Mesenchymal stem cell (in vitro differentiated cells and primary cell): ENCODE measurements at regions not wholly inside any gene's neighbourhood (a gene's known extent, or its start where the extent isn't known, plus 50 kb on each side); places are given as distances from the start of the nearest gene placed in this dataset.

Source experiments
- DNase-seq: peaks from one replicate; pipeline ENCODE4 v3.0.0-alpha.2; 2013
- H2AFZ ChIP-seq: one replicate; pipeline ENCODE4 v1.6.1; 2013; ENCODE audit warnings: low read depth, mild to moderate bottlenecking, control low read depth, inconsistent platforms, low read length, moderate library complexity
- H2AK5ac ChIP-seq: 2 replicates; pipeline ENCODE4 v1.6.1; 2013; ENCODE audit warnings: low read length, moderate library complexity, mild to moderate bottlenecking, inconsistent platforms; ENCODE audit not compliant: severe bottlenecking
- H2BK120ac ChIP-seq: one replicate; pipeline ENCODE4 v1.6.1; 2013; ENCODE audit warnings: low read depth, mild to moderate bottlenecking, inconsistent platforms, low read length, moderate library complexity
- H2BK12ac ChIP-seq, 2 experiments: one replicate each; pipeline ENCODE4 v1.6.1; 2013; ENCODE audit warnings: inconsistent platforms in 2 of 2, low read length in 2 of 2, mild to moderate bottlenecking in 2 of 2, moderate library complexity in 2 of 2, control low read depth in 1 of 2
- H2BK15ac ChIP-seq: one replicate; pipeline ENCODE4 v1.6.1; 2013; ENCODE audit warnings: mild to moderate bottlenecking, low read depth, inconsistent platforms; ENCODE audit not compliant: poor library complexity, severe bottlenecking
- H2BK5ac ChIP-seq: 2 replicates; pipeline ENCODE4 v1.6.1; 2013; ENCODE audit warnings: low read depth, mild to moderate bottlenecking, low read length, control low read depth, inconsistent platforms; ENCODE audit not compliant: poor library complexity, severe bottlenecking
- H3K14ac ChIP-seq, 2 experiments: one replicate each; pipeline ENCODE4 v1.6.1; 2013; ENCODE audit warnings: inconsistent platforms in 2 of 2, low read length in 2 of 2, control low read depth in 1 of 2, mild to moderate bottlenecking in 1 of 2, moderate library complexity in 1 of 2
- H3K18ac ChIP-seq, 2 experiments: one replicate each; pipeline ENCODE4 v1.6.1; 2013; ENCODE audit warnings: inconsistent platforms in 2 of 2, low read length in 2 of 2, control low read depth in 1 of 2, low read depth in 1 of 2, mild to moderate bottlenecking in 1 of 2
- H3K23ac ChIP-seq, 2 experiments: one replicate each; pipeline ENCODE4 v1.6.1; 2013; ENCODE audit warnings: inconsistent platforms in 2 of 2, low read length in 2 of 2, mild to moderate bottlenecking in 2 of 2, moderate library complexity in 2 of 2, control low read depth in 1 of 2
- H3K27ac ChIP-seq: 2 replicates; pipeline ENCODE4 v1.5.1; 2013; ENCODE audit warnings: mild to moderate bottlenecking, moderate library complexity, low read length, control low read depth, inconsistent platforms; ENCODE audit not compliant: poor library complexity, severe bottlenecking
- H3K27me3 ChIP-seq, 2 experiments: 2 replicates each; pipeline versions ENCODE4 v1.6.1 to v1.7.0; 2013; ENCODE audit warnings: low read length in 2 of 2, mild to moderate bottlenecking in 2 of 2, moderate library complexity in 2 of 2, control low read depth in 1 of 2, inconsistent platforms in 1 of 2; ENCODE audit not compliant: control insufficient read depth in 1 of 2, insufficient read depth in 1 of 2
- H3K36me3 ChIP-seq, 2 experiments: 2 replicates each; pipeline versions ENCODE4 v1.6.1 to v1.7.0; 2013; ENCODE audit warnings: low read length in 2 of 2, control low read depth in 1 of 2, inconsistent platforms in 1 of 2, low read depth in 1 of 2, mild to moderate bottlenecking in 1 of 2; ENCODE audit not compliant: insufficient read depth in 2 of 2, control insufficient read depth in 1 of 2
- H3K4ac ChIP-seq, 2 experiments: one replicate each; pipeline ENCODE4 v1.6.1; 2013; ENCODE audit warnings: inconsistent platforms in 2 of 2, low read length in 2 of 2, mild to moderate bottlenecking in 2 of 2, moderate library complexity in 2 of 2, control low read depth in 1 of 2, low read depth in 1 of 2
- H3K4me1 ChIP-seq: 2 replicates; pipeline ENCODE4 v1.6.1; 2013; ENCODE audit warnings: low read depth, low read length, control low read depth; ENCODE audit not compliant: control insufficient read depth, insufficient read depth
- H3K4me2 ChIP-seq: 2 replicates; pipeline ENCODE4 v1.6.1; 2013; ENCODE audit warnings: low read length, mild to moderate bottlenecking, inconsistent platforms; ENCODE audit not compliant: poor library complexity, severe bottlenecking
- H3K4me3 ChIP-seq, 2 experiments: 2 replicates each; pipeline versions ENCODE4 v1.5.1 to v1.7.0; 2013; ENCODE audit warnings: low read length in 2 of 2, mild to moderate bottlenecking in 2 of 2, control low read depth in 1 of 2, low read depth in 1 of 2; ENCODE audit not compliant: insufficient read depth in 1 of 2
- H3K79me1 ChIP-seq: replicated peaks from 2 replicates; pipeline ENCODE4 v1.6.1; 2013; ENCODE audit warnings: mild to moderate bottlenecking, control low read depth, low read length, inconsistent platforms; ENCODE audit not compliant: poor library complexity, severe bottlenecking
- H3K9ac ChIP-seq: 2 replicates; pipeline ENCODE4 v1.7.0; 2013; ENCODE audit warnings: mild to moderate bottlenecking, low read length, moderate library complexity
- H3K9me3 ChIP-seq: 2 replicates; pipeline ENCODE4 v1.7.0; 2013; ENCODE audit warnings: mild to moderate bottlenecking, low read length; ENCODE audit not compliant: control insufficient read depth
- H4K8ac ChIP-seq: one replicate; pipeline ENCODE4 v1.6.1; 2013; ENCODE audit warnings: inconsistent platforms, mild to moderate bottlenecking, low read length, moderate library complexity
- H4K91ac ChIP-seq: one replicate; pipeline ENCODE4 v1.6.1; 2013; ENCODE audit warnings: mild to moderate bottlenecking, low read length, inconsistent platforms
- WGBS: methylation state at CpG from one replicate; pipeline ENCODE4 v1.1.7; 2013; ENCODE audit warnings: mixed read lengths; 5-methylcytosine and 5-hydroxymethylcytosine counted together

DNA sequence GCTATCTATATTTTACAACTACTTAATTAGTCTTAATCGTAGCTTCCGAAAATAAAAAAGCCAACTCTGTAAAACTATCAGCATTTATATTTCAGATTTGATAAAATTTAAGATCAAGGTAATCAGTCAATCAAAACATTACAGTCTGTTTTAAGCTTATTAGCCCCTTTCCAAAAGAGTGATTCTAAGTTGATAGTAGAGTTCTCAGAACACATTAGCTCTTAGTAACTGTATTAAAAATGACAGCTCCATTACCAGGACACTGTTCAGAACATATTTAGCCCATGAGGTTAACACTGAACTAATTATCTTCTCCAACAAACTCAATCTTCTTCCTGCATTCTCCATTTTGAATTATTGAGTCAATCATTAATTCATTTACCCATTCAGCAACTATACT, 110.3 kb upstream of the PALS2 start:
- H2BK12ac ChIP-seq = no peak overlapping the region
- H3K14ac ChIP-seq = no peak overlapping the region
- DNase-seq = no peak
- H3K79me1 ChIP-seq = no peaks in the 10 kb centered on the region
- no CpG with 5 or more reads among the region's 2 CpGs for WGBS
- H4K8ac ChIP-seq = no peak overlapping the region
- no peak overlapping the region for H4K91ac ChIP-seq
- H3K4me3 ChIP-seq = no peak overlapping the region
- H2BK120ac ChIP-seq = no peak overlapping the region
- H3K18ac ChIP-seq = no peak overlapping the region
- H3K4me1 ChIP-seq = no peaks in the 10 kb centered on the region
- no peak overlapping the region for H3K27ac ChIP-seq
- no peaks in the 10 kb centered on the region for H3K9me3 ChIP-seq
- no peak overlapping the region for H2AFZ ChIP-seq
- no peak overlapping the region for H2BK15ac ChIP-seq
- no peak overlapping the region for H2BK5ac ChIP-seq
- no peak overlapping the region for H3K23ac ChIP-seq
- H3K9ac ChIP-seq = no peak overlapping the region
- H3K4ac ChIP-seq = no peak overlapping the region
- no peak overlapping the region for H3K4me2 ChIP-seq
- no peaks in the 10 kb centered on the region for H3K27me3 ChIP-seq
- H2AK5ac ChIP-seq = no peak overlapping the region
- H3K36me3 ChIP-seq = no peaks in the 10 kb centered on the region

DNA sequence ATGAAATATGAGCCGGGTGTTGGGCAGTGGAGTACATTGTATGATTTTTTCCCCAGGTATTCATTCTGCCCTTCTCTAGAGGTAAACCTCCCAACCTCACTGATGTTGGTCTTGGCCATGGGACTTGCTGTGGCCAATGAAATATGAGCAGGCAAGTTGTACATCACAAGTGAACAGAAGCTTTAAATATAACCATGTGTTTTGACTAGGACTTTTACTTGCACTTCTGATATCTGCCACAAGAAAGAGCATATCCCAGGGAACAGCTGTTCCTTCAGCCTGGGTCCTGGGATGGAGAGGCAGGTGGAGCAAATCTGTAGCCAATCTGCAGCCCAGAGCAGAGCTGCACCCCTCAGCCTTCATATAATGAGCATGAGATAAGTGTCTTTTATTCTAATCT, 109.8 kb upstream of the PALS2 start:
- WGBS = 85% methylated on average over 1 of the region's 1 CpG
- H3K79me1 ChIP-seq = no peaks in the 10 kb centered on the region
- H4K8ac ChIP-seq = no peak overlapping the region
- H3K18ac ChIP-seq = no peak overlapping the region
- H3K4ac ChIP-seq = no peak overlapping the region
- no peak overlapping the region for H2BK15ac ChIP-seq
- no peak for DNase-seq
- no peak overlapping the region for H2AFZ ChIP-seq
- no peak overlapping the region for H2BK120ac ChIP-seq
- no peaks in the 10 kb centered on the region for H3K36me3 ChIP-seq
- no peaks in the 10 kb centered on the region for H3K9me3 ChIP-seq
- H3K27ac ChIP-seq = no peak overlapping the region
- H3K4me1 ChIP-seq = no peaks in the 10 kb centered on the region
- H3K9ac ChIP-seq = no peak overlapping the region
- no peak overlapping the region for H2BK5ac ChIP-seq
- no peak overlapping the region for H2BK12ac ChIP-seq
- no peak overlapping the region for H4K91ac ChIP-seq
- no peak overlapping the region for H3K14ac ChIP-seq
- no peak overlapping the region for H2AK5ac ChIP-seq
- no peaks in the 10 kb centered on the region for H3K27me3 ChIP-seq
- H3K4me3 ChIP-seq = no peak overlapping the region
- H3K4me2 ChIP-seq = no peak overlapping the region
- no peak overlapping the region for H3K23ac ChIP-seq

DNA sequence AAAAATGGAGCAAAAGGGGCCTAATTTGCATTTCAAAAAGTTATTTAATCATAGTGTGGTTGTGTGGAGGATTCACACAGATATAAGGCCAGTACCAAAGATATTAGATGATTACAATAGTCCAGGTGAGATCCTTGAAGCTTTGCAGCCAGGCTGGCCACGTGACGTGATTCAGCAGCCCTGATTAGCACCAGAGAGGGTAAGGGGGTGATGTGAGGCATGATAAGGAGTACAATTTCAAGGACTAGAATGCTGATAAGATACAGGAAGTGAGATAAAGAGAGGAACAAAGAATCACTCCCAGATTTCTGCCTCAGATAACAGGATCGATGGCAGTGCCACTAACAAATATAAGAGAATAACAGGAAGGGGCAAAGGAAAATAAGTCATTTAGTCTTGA, 108.4 kb upstream of the PALS2 start:
- no peak overlapping the region for H3K14ac ChIP-seq
- H3K79me1 ChIP-seq = no peaks in the 10 kb centered on the region
- H3K18ac ChIP-seq = no peak overlapping the region
- H2BK12ac ChIP-seq = no peak overlapping the region
- H3K27me3 ChIP-seq = no peaks in the 10 kb centered on the region
- no peak overlapping the region for H2AFZ ChIP-seq
- H2BK5ac ChIP-seq = no peak overlapping the region
- no peak overlapping the region for H2BK120ac ChIP-seq
- H2BK15ac ChIP-seq = no peak overlapping the region
- no peak overlapping the region for H2AK5ac ChIP-seq
- no peak overlapping the region for H3K27ac ChIP-seq
- H3K9ac ChIP-seq = no peak overlapping the region
- H3K4ac ChIP-seq = no peak overlapping the region
- H3K4me3 ChIP-seq = no peak overlapping the region
- H4K91ac ChIP-seq = no peak overlapping the region
- H3K36me3 ChIP-seq = no peaks in the 10 kb centered on the region
- DNase-seq = no peak
- H3K4me2 ChIP-seq = no peak overlapping the region
- WGBS = 28% methylated on average over 3 of the region's 3 CpGs
- no peak overlapping the region for H3K23ac ChIP-seq
- no peaks in the 10 kb centered on the region for H3K9me3 ChIP-seq
- H4K8ac ChIP-seq = no peak overlapping the region
- no peaks in the 10 kb centered on the region for H3K4me1 ChIP-seq

GRCh38 chr7:24466168-24466768, 107.0 kb upstream of the PALS2 start:
- Histone ChIP-seq H3K4me2 (no peak overlapping the region), H2BK15ac (no peak overlapping the region), H3K4me3 (no peak overlapping the region), H3K9ac (no peak overlapping the region), H2BK5ac (no peak overlapping the region), H2BK120ac (no peak overlapping the region), H3K4me1 (no peaks in the 10 kb centered on the region), H3K79me1 (no peaks in the 10 kb centered on the region), H3K4ac (no peak overlapping the region), H4K91ac (no peak overlapping the region), H3K27me3 (no peaks in the 10 kb centered on the region), H3K36me3 (no peaks in the 10 kb centered on the region), H3K23ac (no peak overlapping the region), H3K27ac (no peak overlapping the region), H3K14ac (no peak overlapping the region), H3K18ac (no peak overlapping the region), H2AFZ (no peak overlapping the region), H2AK5ac (no peak overlapping the region), H3K9me3 (no peaks in the 10 kb centered on the region), H2BK12ac (no peak overlapping the region), H4K8ac (no peak overlapping the region)
- 88% methylated on average over 2 of the region's 3 CpGs for WGBS
- DNase-seq = no peak
